ENCODE measurements at regions not wholly inside any gene's neighbourhood (a gene's known extent, or its start where the extent isn't known, plus 50 kb on each side); places are given as distances from the start of the nearest gene placed in this dataset.

DNA sequence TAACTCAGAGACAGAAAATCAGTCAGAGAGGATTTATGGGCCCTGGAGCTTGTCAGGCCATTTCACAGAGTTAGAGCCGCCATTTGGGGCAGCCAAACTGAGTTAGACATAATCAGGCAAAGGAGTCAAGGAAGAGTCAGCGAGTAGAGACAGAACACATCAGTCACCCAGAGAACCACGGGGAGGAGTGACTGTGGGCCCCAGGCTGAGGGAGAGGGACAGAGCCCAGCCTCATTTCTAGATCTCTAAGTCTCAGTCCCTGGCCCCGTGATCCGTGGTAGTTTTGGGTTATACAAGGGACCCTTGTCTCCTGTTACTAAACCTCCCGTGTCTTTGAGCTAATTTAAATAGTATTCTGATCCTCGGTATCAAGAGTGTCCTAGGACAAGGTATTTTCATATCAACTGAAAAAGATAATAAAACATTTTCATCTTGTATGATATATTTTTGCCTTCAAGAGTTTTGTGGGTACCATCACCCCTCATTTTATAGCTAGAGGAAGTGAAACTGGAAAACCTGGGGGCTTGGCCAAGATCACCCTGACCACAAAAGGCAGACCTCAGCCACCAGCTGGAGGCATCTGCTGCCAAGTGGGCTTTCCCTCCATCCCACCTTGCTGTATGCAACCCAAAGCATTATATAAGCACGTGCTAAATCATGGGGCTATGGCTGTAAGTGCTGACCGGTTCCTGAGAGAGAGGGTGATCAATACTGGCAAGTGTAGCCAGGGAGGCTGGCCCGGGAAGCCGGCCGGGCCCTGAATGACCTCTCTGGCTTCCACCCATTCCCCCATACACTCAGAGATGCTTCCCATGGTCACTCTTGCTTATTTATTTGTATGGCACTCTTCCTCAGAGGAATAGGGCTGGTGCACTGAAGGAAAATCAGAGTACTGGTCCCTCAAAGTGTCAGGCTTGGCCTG, 204.1 kb downstream of the BCOR start:
- TF ChIP-seq, protein P1, sequence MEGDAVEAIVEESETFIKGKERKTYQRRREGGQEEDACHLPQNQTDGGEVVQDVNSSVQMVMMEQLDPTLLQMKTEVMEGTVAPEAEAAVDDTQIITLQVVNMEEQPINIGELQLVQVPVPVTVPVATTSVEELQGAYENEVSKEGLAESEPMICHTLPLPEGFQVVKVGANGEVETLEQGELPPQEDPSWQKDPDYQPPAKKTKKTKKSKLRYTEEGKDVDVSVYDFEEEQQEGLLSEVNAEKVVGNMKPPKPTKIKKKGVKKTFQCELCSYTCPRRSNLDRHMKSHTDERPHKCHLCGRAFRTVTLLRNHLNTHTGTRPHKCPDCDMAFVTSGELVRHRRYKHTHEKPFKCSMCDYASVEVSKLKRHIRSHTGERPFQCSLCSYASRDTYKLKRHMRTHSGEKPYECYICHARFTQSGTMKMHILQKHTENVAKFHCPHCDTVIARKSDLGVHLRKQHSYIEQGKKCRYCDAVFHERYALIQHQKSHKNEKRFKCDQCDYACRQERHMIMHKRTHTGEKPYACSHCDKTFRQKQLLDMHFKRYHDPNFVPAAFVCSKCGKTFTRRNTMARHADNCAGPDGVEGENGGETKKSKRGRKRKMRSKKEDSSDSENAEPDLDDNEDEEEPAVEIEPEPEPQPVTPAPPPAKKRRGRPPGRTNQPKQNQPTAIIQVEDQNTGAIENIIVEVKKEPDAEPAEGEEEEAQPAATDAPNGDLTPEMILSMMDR (IDR thresholded peaks at IDR 0.05; ENCODE audit: low read depth, low read length) = no peak
- no peak overlapping the region for H3K4me3 ChIP-seq (replicated peaks in 1 of 2; ENCODE audit: low read depth in 2 of 2, low read length in 2 of 2)
- DNase-seq (ENCODE audit: low read depth in 2 of 2) = no peak

DNA sequence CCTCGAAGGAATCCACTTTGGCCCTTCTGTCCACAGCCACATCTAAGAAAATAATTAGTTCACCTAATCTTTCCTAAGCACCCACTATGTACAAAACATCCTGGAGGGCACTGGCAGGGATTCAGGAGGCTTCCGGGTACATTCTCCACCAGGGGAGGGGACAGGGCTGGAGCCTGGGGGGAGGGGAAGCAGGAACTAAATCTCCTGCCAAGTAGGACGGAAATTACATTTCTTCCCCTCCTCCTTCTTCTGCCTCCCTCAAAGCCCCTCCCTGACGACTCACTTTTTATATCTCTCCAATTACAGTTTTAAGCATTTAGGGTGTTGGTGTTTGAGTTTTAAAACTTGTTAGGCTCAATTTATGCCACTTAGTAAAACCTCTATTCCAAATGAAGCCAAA, 203.1 kb downstream of the BCOR start:
- TF ChIP-seq, protein P1 (IDR thresholded peaks at IDR 0.05; ENCODE audit: low read depth, low read length) = no peak
- no peak overlapping the region for H3K4me3 ChIP-seq (replicated peaks in 1 of 2; ENCODE audit: low read depth in 2 of 2, low read length in 2 of 2)
- peak in 1 of 2 donors; percentile 44 for DNase-seq (ENCODE audit: low read depth in 2 of 2)

DNA sequence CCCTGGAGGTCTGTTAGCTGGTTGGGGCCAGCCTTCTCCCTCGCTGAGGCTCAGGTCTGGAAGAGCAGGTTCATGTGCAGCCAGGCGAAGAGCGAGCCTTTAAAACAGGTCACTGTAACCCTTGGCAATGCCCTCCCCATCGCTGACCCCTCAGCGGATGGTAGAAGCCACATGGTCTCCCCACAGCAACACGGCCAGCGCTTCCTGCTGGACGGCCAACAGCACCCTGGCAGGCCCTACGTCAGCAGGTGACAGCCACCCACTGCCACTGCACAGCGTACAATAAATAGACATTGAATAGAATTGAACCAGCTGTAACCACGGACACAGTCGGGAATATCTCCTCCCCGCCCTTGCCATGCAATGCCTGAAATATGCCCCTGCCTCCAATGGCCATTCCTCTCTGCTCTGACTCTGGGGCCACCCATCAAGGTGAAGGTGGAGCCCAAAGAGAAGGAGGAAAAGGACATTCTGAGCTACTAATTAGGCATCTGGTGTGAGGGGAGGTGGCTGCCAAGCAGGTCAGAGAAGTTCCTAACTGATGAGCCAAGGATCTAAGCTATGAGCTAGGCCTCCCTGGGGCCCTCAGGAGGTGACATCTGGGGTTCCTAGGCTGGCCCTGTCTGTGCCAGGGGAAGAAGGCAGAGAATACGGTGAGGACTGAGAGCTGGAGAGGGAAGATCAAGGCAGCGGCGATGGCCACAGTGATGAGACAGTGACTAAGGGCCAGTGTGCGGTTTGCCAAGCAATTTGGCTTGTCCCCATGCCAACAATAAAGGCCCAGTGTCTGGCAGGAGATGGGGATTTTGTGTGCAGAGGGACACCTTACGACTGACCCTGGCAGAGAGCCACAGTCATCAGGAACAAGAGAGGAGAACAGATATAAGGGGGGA, 202.3 kb downstream of the BCOR start:
- DNase-seq (ENCODE audit: low read depth in 2 of 2) = peak in 1 of 2 donors; percentile 35
- no peak overlapping the region for H3K4me3 ChIP-seq (replicated peaks in 1 of 2; ENCODE audit: low read depth in 2 of 2, low read length in 2 of 2)
- TF ChIP-seq, protein P1 (IDR thresholded peaks at IDR 0.05; ENCODE audit: low read depth, low read length) = no peak

DNA sequence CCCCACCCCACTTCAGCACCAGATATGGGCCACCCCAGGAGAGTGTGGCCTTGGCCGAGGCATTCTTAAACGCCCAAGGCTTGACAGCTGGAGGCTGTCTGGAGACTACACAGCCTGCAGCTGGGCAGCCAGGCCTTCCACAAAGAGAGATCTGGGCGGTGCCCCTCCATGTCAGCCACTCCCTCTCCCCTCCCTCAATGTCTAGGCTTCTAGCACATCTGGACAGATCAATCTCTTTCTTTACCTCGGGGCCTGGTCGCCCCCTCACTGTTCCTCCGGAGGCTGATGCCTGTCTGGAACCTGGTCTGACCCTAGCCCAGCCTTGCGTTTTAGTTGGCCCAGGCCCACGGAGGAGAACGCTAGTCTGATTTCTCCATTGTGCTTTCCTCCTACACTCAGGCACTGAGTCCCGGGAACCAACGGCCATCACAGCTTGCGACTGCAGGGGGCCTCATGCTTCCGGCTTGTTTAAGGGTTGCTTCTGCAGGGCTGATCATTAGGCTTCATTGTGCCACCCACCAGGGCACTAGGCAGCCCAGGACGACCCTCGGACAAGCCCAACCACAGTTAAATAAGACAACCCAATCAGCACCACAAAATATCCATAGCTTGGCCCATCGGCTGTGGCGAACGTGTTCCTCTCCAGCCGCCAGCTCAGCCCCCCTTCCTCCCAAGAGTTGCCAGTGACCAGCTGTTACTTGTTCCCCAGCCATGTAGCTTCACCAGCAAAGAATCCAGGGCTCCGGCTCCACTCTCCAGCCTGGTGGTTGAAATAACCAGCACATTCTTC, 200.6 kb downstream of the BCOR start:
- H3K4me3 ChIP-seq (replicated peaks in 1 of 2; ENCODE audit: low read depth in 2 of 2, low read length in 2 of 2) = no peak overlapping the region
- DNase-seq (ENCODE audit: low read depth in 2 of 2) = peak; percentile 64 to 71
- TF ChIP-seq, protein P1 (IDR thresholded peaks at IDR 0.05; ENCODE audit: low read depth, low read length) = no peak

DNA sequence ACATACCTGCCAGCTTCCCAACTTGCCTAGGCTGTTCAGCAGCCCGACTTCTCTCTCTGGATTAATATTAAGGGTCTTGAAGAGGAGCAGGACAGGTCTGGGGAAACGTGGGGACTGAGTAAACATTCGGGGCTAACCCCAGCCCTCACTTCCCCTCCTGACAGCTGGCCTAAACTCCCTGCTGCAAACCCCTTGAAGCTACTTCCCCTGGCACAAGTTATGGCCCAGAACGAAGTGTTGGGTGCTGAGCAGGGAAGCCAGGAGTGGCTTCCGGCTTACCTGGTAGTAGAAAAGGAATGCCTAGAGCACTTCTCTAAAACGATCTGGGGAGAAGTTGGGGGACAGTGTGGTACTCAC, 200.0 kb downstream of the BCOR start:
- DNase-seq (ENCODE audit: low read depth in 2 of 2) = no peak
- TF ChIP-seq, protein P1 (IDR thresholded peaks at IDR 0.05; ENCODE audit: low read depth, low read length) = no peak
- no peak overlapping the region for H3K4me3 ChIP-seq (replicated peaks in 1 of 2; ENCODE audit: low read depth in 2 of 2, low read length in 2 of 2)

DNA sequence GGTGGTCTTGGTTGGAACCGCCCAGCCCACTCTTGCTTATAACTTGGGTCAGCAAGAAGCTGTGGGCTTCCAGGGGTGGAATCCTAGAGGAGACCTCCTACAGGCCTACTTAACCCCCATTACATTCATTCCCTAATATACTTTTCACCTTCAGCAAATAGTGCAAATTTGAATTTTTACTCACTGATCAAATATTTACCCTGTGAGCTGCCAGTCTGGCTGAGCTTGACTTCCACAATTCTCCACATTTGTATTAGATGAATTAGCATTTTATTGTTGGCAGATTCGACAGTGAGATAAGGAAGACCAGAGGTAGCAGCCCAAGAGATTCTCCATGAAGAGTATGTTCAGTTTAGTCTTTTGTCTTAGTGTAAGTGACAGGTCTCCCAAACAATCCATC, 199.6 kb downstream of the BCOR start:
- no peak for DNase-seq (ENCODE audit: low read depth in 2 of 2)
- no peak overlapping the region for H3K4me3 ChIP-seq (replicated peaks in 1 of 2; ENCODE audit: low read depth in 2 of 2, low read length in 2 of 2)
- TF ChIP-seq, protein P1 (IDR thresholded peaks at IDR 0.05; ENCODE audit: low read depth, low read length) = no peak

All from cardiac fibroblast (primary cell).